ENCODE measurements at regions not wholly inside any gene's neighbourhood (a gene's known extent, or its start where the extent isn't known, plus 50 kb on each side); places are given as distances from the start of the nearest gene placed in this dataset.

- TF ChIP-seq CTCF (IDR thresholded peaks at IDR 0.05) (no peak), POLR2AphosphoS5 (IDR thresholded peaks at IDR 0.05) (no peak), EP300 (IDR thresholded peaks at IDR 0.05) (no peak), POLR2A (IDR thresholded peaks at IDR 0.05) (no peak)
Measured at GRCh38 chr4:133921280-133922195, 280.1 kb downstream of the PABPC4L start.

All from upper lobe of left lung (tissue), 4 donors.